GM03348 (cell line): ENCODE measurements at regions not wholly inside any gene's neighbourhood (a gene's known extent, or its start where the extent isn't known, plus 50 kb on each side); places are given as distances from the start of the nearest gene placed in this dataset.

ENCODE experiments used
- DNase-seq: peaks from one replicate; pipeline ENCODE4 v3.0.0; 2012; ENCODE audit warnings: low spot score

GRCh38 chr2:176388861-176389260 is 119.6 kb downstream of the MTX2 start:
- no peak for DNase-seq

- DNase-seq, result peak; percentile 41
These were observed 121.3 kb downstream of the MTX2 start for GRCh38 chr2:176390276-176391147.

GRCh38 chr2:176391148-176391419 is 121.8 kb downstream of the MTX2 start:
- no peak for DNase-seq

GRCh38 chr2:176392249-176392648 is 123.0 kb downstream of the MTX2 start:
- DNase-seq, result no peak

GRCh38 chr2:176392744-176393414 is 123.6 kb downstream of the MTX2 start:
- no peak for DNase-seq

- DNase-seq, result no peak
These were observed 126.1 kb downstream of the MTX2 start for GRCh38 chr2:176395273-176395854.

- peak; percentile 27 for DNase-seq
These were observed 129.2 kb downstream of the MTX2 start for GRCh38 chr2:176398243-176399073.

- DNase-seq, result no peak
These were observed 129.9 kb downstream of the MTX2 start for GRCh38 chr2:176399074-176399598.

- no peak for DNase-seq
These were observed 136.2 kb downstream of the MTX2 start for GRCh38 chr2:176405477-176405876.

- no peak for DNase-seq
These were observed 138.5 kb downstream of the MTX2 start for GRCh38 chr2:176407706-176408105.

- no peak for DNase-seq
These were observed 140.4 kb downstream of the MTX2 start for GRCh38 chr2:176409671-176410070.

- no peak for DNase-seq
These were observed 142.9 kb downstream of the MTX2 start for GRCh38 chr2:176412136-176412535.

- no peak for DNase-seq
These were observed 144.5 kb downstream of the MTX2 start for GRCh38 chr2:176413786-176414185.

GRCh38 chr2:176414641-176415040 is 145.4 kb downstream of the MTX2 start:
- no peak for DNase-seq

- DNase-seq, result no peak
These were observed 146.1 kb downstream of the MTX2 start for GRCh38 chr2:176415174-176415895.

GRCh38 chr2:176415937-176416499 is 146.8 kb downstream of the MTX2 start:
- no peak for DNase-seq

GRCh38 chr2:176418768-176419167 is 149.5 kb downstream of the MTX2 start:
- DNase-seq, result no peak

GRCh38 chr2:176419591-176420071 is 150.4 kb downstream of the MTX2 start:
- DNase-seq, result peak; percentile 58

GRCh38 chr2:176421297-176422050 is 152.2 kb downstream of the MTX2 start:
- DNase-seq, result no peak

- no peak for DNase-seq
These were observed 154.6 kb downstream of the MTX2 start for GRCh38 chr2:176423819-176424218.
